H1 (cell line): ENCODE measurements at regions not wholly inside any gene's neighbourhood (a gene's known extent, or its start where the extent isn't known, plus 50 kb on each side); places are given as distances from the start of the nearest gene placed in this dataset.

Experiments
- GTF2F1 ChIP-seq: IDR thresholded peaks from 2 replicates; pipeline ENCODE4 v1.6.1; 2012; ENCODE audit warnings: low read depth, low read length, improper control_type of control experiment, borderline replicate concordance
- MAFK ChIP-seq: IDR thresholded peaks from 2 replicates; pipeline ENCODE4 v1.6.1; 2012; ENCODE audit warnings: low read depth, mild to moderate bottlenecking, improper control_type of control experiment, low read length
- NANOG ChIP-seq: IDR thresholded peaks from 2 replicates; pipeline ENCODE4 v1.6.1; 2011; ENCODE audit warnings: low read length, low read depth, mild to moderate bottlenecking, inconsistent platforms; ENCODE audit not compliant: insufficient read depth, poor library complexity, severe bottlenecking
- SAP30 ChIP-seq: fragments of 300-600 bp; sonication (generic); IDR thresholded peaks from 2 replicates; pipeline ENCODE4 v1.7.1; 2012; ENCODE audit warnings: low read length, moderate library complexity, mild to moderate bottlenecking, inconsistent platforms; ENCODE audit not compliant: insufficient read depth, insufficient replicate concordance
- SP4 ChIP-seq: IDR thresholded peaks from 2 replicates; pipeline ENCODE4 v1.6.1; 2012; ENCODE audit warnings: low read length, inconsistent platforms

GRCh38 chr16:54540525-54541180 lies 254.1 kb upstream of the IRX3 start (continued):
- TF ChIP-seq SP4 (no peak), GTF2F1 (no peak), NANOG (no peak), MAFK (no peak), SAP30 (no peak)
